NCI-H128 (cell line): ENCODE measurements at regions not wholly inside any gene's neighbourhood (a gene's known extent, or its start where the extent isn't known, plus 50 kb on each side); places are given as distances from the start of the nearest gene placed in this dataset.
"Not testable (repeated sequence)": the region's sequence is repeated elsewhere in the genome, so short reads cannot be mapped to it uniquely, and the experiment has no call there.

Source experiments
- DNase-seq: peaks from one replicate; lab custom pipeline; 2025; ENCODE audit not compliant: unreplicated experiment; lab: John Stamatoyannopoulos, UW

DNA sequence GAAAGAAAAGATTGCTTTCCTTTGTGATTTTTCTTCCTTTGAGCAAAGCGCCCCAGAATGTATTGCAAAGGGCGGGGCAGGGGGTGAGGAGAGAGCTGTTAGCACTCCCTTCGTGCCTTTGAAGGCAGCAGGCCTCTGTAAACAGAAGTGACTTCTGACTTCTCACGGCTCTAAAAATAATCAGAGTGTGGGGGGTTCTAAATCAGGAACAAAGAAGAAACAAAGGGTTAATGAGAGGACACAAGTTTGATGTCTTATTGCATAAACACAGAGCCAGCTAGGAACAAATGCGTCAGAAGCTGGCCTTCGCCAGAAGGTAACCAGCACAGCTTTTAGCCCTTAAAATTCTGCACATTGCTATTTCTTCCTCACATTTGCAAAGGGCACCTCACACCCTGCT, 626.2 kb downstream of the MID1IP1 start:
- DNase-seq, result no peak

DNA sequence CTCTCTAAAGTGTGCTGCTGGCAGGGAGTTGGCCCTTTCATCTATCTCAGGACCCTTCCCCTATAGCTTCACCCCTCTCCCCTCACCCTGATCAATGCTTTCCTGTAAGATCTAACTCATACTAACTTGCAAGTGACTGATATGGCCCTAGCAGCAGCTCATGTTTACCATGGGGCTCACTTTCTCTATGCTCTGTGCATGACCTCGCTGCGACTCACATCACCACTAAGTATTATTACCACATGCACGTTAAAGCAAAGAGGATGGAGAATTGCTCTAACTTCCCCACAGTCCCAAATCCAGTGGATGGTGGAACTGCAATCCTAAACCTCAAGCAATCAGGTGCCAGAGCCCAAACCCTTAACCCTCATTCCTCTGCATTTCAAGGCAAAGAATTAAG, 626.6 kb downstream of the MID1IP1 start:
- no peak for DNase-seq

DNA sequence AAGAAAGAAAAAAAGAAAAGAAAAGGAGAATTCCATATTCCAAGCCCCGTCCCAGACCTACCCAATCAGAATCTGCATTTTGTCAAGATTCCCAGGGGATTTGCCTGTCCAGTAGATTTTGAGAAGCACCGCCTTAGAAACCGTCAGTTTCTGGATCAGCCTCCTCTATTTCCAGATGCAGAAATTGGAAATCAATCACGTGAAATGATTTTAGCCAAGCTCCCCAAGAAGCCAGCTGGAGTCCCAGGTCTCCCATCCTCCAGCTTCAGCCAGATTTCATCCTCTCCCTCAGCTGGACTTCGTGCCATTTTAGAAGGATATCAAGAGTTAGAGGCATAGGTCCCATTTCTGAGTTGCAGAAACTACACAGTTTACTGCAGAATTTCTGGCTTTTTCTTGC, 629.3 kb downstream of the MID1IP1 start:
- DNase-seq, result no peak

DNA sequence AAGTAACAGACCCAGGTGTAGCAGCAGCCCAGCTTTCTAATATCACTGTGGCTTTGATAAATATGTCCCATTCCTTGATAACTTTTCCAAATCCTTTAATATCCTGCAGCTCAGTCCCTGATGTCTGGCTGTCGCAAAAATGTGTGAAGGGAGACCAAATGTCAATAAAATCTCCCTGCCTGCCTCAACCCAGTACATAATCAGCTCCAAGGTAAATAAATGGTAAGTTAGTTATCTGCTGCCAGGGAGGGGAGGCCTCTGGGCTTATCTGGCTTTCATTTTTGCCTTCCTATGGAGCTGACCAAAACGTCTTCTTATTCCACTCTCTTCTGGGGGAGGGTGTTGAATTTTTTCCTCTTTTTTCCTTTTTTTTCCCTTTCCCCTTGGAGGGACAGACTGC, 630.6 kb downstream of the MID1IP1 start:
- no peak for DNase-seq

DNA sequence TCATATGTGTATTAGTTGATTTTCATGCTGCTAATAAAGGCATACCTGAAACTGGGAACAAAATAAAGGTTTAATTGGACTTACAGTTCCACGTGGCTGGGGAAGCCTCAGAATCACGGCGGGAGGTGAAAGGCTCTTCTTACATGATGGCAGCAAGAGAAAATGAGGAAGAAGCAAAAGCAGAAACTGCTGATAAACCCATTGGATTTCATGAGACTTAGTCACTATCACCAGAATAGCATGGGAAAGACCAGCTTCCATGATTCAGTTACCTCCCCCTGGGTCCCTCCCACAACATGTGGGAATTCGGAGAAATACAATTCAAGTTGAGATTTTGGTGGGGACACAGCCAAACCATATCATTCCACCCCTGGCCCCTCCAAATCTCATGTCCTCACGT, 633.4 kb downstream of the MID1IP1 start:
- DNase-seq, result not testable (repeated sequence)

DNA sequence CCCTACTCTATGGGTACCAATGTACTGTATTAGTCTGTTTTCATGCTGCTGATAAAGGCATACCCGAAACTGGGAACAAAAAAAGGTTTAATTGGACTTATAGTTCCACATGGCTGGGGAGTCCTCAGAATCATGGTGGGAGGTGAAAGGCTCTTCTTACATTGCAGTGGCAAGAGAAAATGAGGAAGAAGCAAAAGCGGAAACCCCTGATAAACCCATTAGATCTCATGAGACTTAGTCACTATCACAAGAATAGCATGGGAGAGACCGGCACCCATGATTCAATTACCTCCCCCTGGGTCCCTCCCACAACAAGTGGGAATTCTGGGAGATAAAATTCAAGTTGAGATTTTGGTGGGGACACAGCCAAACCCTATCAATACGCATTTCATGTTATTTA, 635.3 kb downstream of the MID1IP1 start:
- DNase-seq, result not testable (repeated sequence)

DNA sequence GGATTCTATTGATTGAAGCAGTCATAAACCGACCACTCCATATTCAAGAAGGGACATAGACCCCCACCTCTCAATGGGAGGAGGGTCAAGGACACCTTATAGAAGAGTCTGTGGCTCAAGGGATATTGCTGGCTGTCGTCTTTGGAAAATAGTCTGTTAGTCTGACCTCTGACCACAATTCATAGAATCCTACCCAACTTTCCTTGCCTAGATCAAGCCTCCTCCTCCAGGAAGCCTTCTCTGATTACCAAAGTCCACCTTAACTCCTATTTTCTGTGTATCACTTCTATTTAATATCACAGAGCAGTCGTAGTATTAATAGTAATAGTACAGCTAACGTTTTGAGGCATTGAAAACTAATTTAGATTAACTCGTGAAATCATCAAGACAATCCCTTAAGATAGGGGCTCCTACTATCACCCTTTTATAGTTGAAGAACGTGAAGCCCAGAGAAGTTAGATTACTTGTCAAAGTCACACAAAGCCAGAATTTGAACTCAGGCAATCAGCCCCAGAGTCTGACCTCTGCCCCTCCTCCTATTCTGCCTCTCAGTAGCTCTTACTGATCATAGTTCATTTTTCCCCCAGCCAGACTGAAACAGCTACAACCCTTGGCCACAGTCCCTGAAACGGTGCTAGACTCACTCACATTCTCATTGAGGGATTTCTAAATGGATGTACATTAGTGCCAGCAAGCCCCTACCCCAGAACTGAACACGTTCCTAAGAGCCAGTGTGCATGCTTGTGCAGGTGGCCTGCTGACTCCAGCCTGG, 636.6 kb downstream of the MID1IP1 start:
- DNase-seq, result no peak

DNA sequence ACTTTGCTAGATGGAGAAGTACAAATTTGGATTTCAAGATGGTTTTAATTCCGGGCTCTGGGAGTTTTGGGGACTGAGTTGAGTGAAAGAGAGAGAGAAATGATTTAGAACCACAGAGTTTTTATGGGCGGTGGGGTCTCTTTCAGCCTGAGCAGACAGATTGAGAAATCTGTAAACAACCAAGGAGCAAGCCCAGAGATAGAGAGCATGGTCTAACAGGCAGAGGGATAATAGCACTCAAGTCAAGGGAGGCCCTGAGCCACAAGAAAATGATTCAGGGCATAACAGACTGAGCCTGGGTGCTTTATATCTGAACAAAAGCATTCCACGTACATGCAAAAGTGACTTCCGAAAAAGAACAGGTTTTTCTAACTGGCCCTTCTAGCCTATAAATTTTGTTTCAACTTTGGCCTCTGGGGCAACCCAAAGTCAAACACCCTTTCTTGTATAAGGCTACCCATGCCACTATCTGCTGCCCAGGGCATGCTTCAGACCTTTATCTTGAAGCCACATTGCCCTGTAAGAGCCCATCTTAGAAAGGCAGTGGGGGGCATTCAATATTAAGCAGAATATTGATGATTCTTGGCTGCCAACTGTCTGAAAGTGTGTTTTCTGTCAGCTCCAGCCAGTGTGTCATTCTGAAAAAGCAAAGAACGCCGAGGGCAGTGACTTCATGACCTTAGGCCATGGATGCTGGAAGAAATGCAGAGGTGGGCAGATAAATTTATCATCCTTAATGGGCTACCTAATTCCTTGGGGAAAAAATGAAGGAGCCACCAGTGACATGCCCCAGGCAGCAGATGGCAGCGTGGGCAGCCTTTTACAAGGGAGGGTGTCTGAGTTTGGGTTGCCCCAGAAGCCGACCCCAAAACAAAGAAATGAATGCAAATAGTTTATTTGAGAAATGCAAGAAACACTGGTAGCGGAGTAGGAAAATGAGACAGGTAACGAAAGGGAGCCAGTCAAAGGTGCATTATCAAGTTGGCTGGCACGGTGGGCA, 637.6 kb downstream of the MID1IP1 start:
- DNase-seq, result no peak

DNA sequence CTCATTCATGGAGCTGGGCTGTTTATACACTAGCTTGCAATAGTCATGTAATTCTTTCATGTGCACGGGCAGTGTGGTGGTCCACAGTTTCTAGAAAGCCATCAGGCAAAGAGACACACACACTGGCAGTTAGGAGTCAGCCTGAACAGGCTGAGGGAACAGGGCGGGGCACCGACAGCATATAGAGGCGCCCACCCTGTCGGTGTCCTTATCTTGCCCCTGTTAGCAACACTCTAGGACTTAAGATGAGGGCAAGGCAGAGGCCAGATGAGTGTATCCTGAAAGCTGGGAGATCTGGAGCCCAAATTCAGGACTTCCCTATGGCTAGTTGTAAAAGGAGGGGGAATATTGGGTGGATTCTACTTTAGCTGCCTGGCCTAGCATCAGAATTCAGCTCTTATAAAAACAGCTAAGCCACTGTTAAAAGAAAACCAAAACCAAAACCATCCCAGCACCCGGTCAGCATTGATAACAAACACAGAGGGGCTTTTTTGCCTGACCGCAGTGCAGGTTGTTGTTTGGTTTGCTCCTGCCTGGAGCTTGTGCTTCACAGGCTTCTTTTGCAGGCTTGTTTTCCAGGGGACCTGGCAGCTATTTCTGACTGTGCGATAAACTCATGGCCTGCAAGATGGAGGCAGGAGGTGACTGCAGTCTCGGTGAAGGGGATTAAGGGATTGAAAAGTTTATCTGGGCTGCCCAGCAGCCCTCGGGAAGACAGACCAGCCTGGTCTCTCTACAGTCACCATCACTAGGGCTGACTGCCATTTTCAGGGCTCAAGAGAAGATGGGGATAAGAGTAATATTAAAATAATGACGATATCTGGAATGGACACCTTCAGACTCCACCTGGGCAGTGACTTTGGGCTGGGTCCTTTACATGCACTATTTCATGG, 638.9 kb downstream of the MID1IP1 start:
- DNase-seq, result no peak

DNA sequence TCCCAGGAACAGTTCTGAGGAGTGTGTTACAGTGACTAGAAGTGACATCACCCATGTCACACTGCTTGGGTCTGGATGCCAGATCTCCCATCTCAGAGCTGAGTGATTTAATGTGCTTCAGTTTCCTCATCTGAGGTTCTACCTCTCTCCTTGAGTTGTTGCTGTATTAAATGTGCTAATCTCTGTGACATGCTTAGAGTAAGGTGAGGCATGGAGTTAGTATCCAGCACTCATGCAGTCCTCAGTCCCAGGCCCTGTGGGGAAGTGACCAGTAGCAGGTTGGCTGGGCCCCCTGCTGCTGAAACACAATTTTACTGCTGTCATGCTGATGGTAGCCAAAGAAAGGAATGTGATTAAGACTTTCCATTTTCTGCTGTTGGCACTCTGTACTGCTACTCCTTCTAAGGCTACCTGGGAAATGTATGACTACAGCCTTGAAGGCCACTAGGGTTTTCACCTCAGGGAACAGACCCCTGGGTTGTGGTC, 639.6 kb downstream of the MID1IP1 start:
- DNase-seq, result no peak

DNA sequence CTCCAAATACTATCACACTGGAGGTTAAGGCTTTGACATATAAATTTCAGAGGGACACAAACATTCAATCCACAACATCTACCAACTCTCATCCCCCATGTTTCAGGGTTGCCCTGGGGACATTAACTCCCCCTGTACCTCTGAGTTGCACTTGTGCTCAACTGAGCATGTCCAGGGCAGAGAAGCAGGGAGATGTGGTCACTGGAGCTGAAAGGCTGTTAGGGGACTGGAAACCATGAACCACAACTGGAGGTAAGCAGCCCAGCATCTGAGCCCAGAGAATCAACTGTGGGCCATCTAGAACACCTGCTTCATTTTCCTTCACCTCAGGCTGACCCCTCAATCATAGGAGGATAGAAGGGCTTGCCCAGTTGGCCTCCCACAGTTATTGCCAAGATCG, 641.1 kb downstream of the MID1IP1 start:
- no peak for DNase-seq

DNA sequence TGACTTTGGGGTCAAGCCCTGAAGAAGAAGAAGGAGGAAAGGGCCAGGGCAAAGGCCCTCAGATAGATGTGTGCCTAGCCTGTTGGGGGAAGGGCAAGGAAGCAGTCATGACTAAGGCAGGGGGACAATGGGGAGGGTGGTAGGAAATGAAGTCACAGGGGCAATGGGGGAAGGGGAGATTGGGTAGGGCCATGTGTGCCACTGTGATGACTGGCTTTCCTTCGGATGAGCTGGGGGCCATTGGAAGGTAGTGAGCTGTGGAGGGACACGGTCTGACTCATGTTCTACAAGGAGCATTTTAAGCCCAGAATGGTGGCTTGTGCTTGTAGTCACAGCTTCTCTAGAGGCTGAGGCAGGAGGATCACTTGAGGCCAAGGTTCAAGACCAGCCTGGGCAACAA, 642.0 kb downstream of the MID1IP1 start:
- no peak for DNase-seq

DNA sequence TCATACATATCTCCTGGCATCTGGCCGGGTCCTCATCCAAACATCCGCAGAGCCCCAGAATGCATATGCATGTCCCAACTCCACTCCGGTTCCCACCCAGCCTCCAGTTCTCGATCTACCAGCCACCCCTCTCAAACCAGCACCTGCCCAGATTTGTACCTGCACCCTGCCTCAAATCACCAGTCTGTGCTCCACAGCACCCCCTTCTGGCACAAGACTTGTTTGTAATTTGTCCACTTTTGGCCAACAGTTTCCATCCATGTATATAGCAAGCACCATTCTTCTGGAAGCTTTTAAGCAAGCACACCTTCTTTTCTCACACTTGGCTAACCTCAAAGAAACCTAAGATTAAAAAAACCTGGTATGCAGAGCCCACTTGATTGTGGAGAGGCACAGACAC, 644.1 kb downstream of the MID1IP1 start:
- no peak for DNase-seq

DNA sequence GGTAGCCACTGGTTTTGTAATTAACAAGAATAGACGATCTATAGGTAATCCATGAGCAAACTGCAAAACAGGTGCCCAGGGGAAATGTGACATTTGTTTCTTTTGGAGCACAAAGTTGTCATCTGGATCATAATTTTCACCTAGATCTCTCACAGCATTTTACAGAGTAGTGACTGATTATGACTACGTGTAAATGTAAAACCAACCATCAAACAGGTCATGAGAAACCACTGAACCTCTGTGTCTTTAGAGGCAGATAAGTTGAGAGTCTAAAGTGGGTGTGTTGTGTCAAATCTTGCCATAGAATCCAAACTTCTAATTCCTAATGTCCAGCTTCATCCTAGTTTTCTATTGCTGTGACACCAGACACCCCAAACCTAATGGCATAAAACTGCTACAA, 648.1 kb downstream of the MID1IP1 start:
- DNase-seq, result no peak

DNA sequence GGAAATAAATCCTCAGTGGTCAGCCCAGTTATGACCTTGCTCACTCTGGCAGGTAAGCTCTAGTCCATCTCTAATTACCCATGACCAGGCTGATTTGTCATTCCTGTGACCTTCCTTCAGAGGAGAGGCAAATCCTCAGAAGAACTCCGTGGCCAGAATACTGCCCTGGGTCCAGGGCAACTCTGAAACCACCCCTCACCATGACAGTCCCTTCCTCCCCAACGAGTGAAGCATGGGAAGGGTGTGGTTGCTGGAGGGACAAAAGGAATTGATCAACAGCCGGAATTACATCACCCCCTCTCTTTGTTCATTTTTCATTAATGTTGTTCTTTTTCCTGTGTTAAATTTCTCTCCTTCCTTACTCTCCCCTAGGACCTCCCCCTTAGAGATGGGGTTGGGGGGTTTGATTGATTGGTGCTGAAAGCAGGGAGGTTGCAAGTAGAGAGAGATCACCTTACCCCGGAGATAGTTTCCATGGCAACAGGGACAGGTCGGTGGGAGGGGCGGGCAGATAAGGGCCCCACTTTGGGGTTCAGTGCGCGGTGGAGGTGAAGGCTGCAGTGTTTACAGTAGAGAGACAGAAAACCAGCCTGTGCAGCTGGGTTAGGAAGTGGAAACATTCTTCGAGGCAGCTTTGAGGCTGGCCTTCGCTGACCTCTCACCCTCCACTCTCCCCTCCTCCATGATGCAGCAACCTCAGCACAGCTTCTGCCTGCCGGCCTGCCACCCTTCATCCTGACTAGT, 647.4 kb downstream of the BCOR start:
- no peak for DNase-seq

DNA sequence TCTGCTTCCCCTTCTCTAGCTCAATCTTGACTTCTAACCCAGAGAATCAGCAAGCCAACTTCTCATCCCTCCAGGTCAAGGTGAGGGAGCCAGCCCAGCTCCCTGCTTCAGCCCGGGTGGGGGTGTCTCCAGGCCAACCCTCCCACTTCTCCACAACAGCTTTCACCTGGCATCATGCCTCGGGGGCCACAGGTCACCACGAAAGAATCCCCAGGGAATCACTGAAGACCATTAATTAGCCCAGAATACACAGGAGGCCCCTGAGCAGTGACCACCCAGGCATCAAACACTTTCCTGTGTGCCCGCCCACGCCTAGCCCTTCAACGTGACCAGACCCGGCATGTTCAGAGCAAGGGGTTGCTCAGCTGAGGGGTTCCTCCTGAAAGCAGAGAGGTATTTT, 646.7 kb downstream of the BCOR start:
- DNase-seq, result no peak

DNA sequence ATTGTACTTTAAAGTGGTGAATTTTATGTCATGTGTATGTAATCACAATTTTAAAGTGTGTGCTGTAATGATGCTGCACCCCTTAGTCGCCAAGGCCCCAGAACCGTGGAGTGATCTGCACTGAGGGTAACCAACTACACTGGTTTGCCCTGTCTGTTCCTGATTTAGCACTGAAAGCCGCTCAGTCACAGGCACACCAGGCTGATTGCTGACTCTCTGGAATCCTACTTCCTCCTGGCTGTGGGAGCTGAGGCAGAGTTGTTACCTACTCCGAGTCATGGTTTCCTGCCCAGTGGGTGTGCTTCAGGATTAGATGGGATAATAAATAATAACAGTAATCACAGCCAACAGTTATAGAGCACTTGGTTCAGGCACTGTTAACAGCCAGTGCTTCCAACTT, 645.4 kb downstream of the BCOR start:
- no peak for DNase-seq

DNA sequence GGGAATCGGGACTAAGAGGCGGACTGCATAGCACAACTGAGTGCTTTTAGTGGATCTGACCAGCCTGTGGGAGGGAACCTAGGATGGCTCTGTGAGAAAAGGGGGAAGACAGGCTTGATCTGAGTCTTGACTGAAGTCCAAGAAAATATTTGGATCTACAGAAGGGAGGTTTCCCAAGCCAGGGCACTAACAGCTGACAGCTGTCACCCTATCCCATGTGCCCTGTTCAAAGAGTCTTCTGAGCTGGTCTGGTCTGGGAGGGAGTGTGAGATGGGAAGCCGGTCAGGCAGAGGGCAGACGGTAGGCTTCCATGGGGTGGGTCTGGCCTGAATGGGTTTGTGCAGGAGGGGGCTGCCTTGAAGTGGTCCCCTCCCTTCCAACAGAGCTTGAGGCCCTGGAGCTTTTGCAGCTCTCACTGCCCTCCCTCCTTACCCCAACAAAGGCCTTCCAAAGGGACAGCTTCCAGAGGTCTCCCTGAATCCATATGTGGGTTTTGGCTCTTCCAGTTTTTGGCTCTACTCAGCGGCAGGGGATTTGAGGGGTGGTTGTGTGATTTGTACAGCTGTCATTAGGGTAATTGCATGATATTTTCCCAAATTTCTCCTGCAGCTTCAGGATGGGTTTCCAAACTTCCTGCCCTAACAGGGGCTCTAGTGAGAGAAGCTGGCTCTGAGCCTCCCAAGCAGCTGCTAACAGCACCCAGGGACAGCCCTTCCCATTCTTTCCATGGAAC, 643.7 kb downstream of the BCOR start:
- DNase-seq, result no peak

DNA sequence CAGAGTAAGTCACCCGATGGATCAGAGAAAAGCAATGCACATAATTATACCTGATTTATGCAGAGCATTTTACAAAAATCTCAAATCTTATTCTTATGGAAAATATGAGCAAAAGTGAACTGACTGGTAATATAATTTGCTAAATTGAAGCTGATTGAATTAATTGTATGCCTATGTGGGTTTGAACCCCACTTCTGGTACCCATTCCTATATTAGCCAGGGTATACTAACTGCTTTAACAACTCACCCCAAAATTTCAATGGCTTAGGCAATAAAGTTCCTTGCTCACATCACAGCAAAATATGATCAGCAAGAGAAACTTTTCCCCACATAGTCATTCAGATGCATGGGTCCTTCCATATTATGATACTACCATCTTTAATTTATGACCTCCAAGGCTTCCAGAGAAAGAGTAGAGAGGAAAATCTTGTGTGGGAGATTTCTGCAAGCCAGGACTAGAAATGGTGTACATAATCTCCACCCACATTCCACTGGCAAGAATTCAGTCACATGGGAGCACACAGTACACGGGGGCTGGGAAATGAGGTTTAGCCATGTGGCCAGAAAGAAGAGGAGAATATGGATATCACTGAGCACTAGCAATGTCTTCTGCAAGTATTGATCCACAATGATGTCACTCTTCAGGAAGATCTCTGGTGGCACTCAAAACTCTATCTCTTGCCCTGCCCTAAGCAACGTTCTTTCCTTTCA, 640.7 kb downstream of the BCOR start:
- DNase-seq, result no peak
